ENCODE measurements at regions not wholly inside any gene's neighbourhood (a gene's known extent, or its start where the extent isn't known, plus 50 kb on each side); places are given as distances from the start of the nearest gene placed in this dataset.

- FAIRE-seq (no peak), DNase-seq (ENCODE audit: low read depth, low spot score) (no peak)
- Histone ChIP-seq H3K9ac (ENCODE audit: control insufficient read depth, extremely low read depth, insufficient read depth, low read length) (no peak overlapping the region), H2AFZ (ENCODE audit: control insufficient read depth, low read length) (no peak overlapping the region), H3K4me1 (ENCODE audit: control insufficient read depth, extremely low read depth, insufficient read depth, low read length) (peaks cover 12% of the 10 kb centered on the region), H4K20me1 (ENCODE audit: control insufficient read depth, extremely low read depth, insufficient read depth, low read length) (no peaks in the 10 kb centered on the region), H3K4me3 (ENCODE audit: control insufficient read depth in 2 of 3, extremely low read depth in 1 of 3, insufficient read depth in 2 of 3, low read depth in 1 of 3, low read length in 3 of 3) (no peak overlapping the region), H3K9me1 (ENCODE audit: control insufficient read depth, extremely low read depth, insufficient read depth, low read length) (no peaks in the 10 kb centered on the region), H3K9me3 (ENCODE audit: control insufficient read depth, low read depth, low read length) (no peaks in the 10 kb centered on the region), H3K27ac (ENCODE audit: control insufficient read depth, insufficient read depth, low read length) (no peak overlapping the region), H3K4me2 (ENCODE audit: control insufficient read depth, extremely low read depth, insufficient read depth, low read depth, low read length) (no peak overlapping the region), H3K27me3 (ENCODE audit: control insufficient read depth, extremely low read depth, insufficient read depth, low read length) (no peaks in the 10 kb centered on the region), H3K79me2 (ENCODE audit: control insufficient read depth, insufficient read depth, low read length) (no peaks in the 10 kb centered on the region), H3K36me3 (ENCODE audit: control insufficient read depth in 2 of 2, extremely low read depth in 1 of 2, insufficient read depth in 2 of 2, low read length in 2 of 2) (no peaks in the 10 kb centered on the region)
- TF ChIP-seq EZH2 (IDR thresholded peaks at IDR 0.05; ENCODE audit: low read length) (no peak), CTCF (optimal IDR thresholded peaks at IDR 0.05 in 1 of 3, IDR thresholded peaks at IDR 0.05 in 1 of 3, conservative IDR thresholded peaks at IDR 0.05 in 1 of 3; ENCODE audit: extremely low read depth in 1 of 3, insufficient read depth in 2 of 3, low read length in 3 of 3) (no peak)
- dilution Hi-C loops (cut with MboI; ENCODE audit: extremely low pct_ligation_motif_present, low sequenced_read_pairs): no loop called here
Observed at GRCh38 chr2:20520128-20520527, 73.3 kb downstream of the RHOB start.

- FAIRE-seq: no peak
- Histone ChIP-seq H4K20me1 (ENCODE audit: control insufficient read depth, extremely low read depth, insufficient read depth, low read length) (no peaks in the 10 kb centered on the region), H3K27ac (ENCODE audit: control insufficient read depth, insufficient read depth, low read length) (no peak overlapping the region), H3K4me3 (ENCODE audit: control insufficient read depth in 2 of 3, extremely low read depth in 1 of 3, insufficient read depth in 2 of 3, low read depth in 1 of 3, low read length in 3 of 3) (no peak overlapping the region), H3K4me2 (ENCODE audit: control insufficient read depth, extremely low read depth, insufficient read depth, low read depth, low read length) (no peak overlapping the region), H3K9me3 (ENCODE audit: control insufficient read depth, low read depth, low read length) (no peaks in the 10 kb centered on the region), H3K79me2 (ENCODE audit: control insufficient read depth, insufficient read depth, low read length) (no peaks in the 10 kb centered on the region), H2AFZ (ENCODE audit: control insufficient read depth, low read length) (no peak overlapping the region), H3K9ac (ENCODE audit: control insufficient read depth, extremely low read depth, insufficient read depth, low read length) (no peak overlapping the region), H3K9me1 (ENCODE audit: control insufficient read depth, extremely low read depth, insufficient read depth, low read length) (no peaks in the 10 kb centered on the region), H3K36me3 (ENCODE audit: control insufficient read depth in 2 of 2, extremely low read depth in 1 of 2, insufficient read depth in 2 of 2, low read length in 2 of 2) (no peaks in the 10 kb centered on the region), H3K4me1 (ENCODE audit: control insufficient read depth, extremely low read depth, insufficient read depth, low read length) (peaks cover 9% of the 10 kb centered on the region), H3K27me3 (ENCODE audit: control insufficient read depth, extremely low read depth, insufficient read depth, low read length) (no peaks in the 10 kb centered on the region)
- TF ChIP-seq EZH2 (IDR thresholded peaks at IDR 0.05; ENCODE audit: low read length): no peak
- TF ChIP-seq CTCF (optimal IDR thresholded peaks at IDR 0.05 in 1 of 3, IDR thresholded peaks at IDR 0.05 in 1 of 3, conservative IDR thresholded peaks at IDR 0.05 in 1 of 3; ENCODE audit: extremely low read depth in 1 of 3, insufficient read depth in 2 of 3, low read length in 3 of 3): no peak
- no peak for DNase-seq (ENCODE audit: low read depth, low spot score)
- dilution Hi-C loops (cut with MboI; ENCODE audit: extremely low pct_ligation_motif_present, low sequenced_read_pairs): no loop called here
Observed at GRCh38 chr2:20521193-20521592, 74.3 kb downstream of the RHOB start.

Measured in keratinocyte (primary cell).